Right atrium auricular region (tissue), 2 donors: ENCODE measurements at regions not wholly inside any gene's neighbourhood (a gene's known extent, or its start where the extent isn't known, plus 50 kb on each side); places are given as distances from the start of the nearest gene placed in this dataset.

Experiments
- DNase-seq: peaks from one replicate; pipeline ENCODE4 v3.0.0-alpha.2; 2019; ENCODE audit warnings: low spot score
- H3K27ac ChIP-seq, 2 donors: fragments of 200-600 bp; sonication (generic); 1 replicate in 1 of 2; 2 replicates in 1 of 2; pipeline ENCODE4 v1.5.1; 2016 to 2019
- H3K27me3 ChIP-seq, 2 donors: fragments of 200-600 bp; sonication (generic); one replicate each; pipeline versions ENCODE4 v1.5.1 to v1.6.0; 2017 to 2019
- H3K36me3 ChIP-seq: fragments of 200-600 bp; sonication (generic); one replicate; pipeline ENCODE4 v1.5.1; 2016
- H3K4me1 ChIP-seq, 2 donors: fragments of 200-600 bp; sonication (generic); one replicate each; pipeline versions ENCODE4 v1.5.1 to v1.6.0; 2017 to 2019
- H3K4me3 ChIP-seq, 2 donors: fragments of 200-600 bp; sonication (generic); 1 replicate in 1 of 2; 2 replicates in 1 of 2; pipeline ENCODE4 v1.5.1; 2017 to 2019; ENCODE audit warnings: mild to moderate bottlenecking in 1 of 2, moderate library complexity in 1 of 2
- H3K9me3 ChIP-seq, 2 donors: fragments of 200-600 bp; sonication (generic); one replicate each; pipeline ENCODE4 v1.5.1; 2019
- CTCF ChIP-seq, 2 donors: fragments of 200-600 bp; sonication (generic); IDR thresholded peaks; one replicate each; pipeline ENCODE4 v1.5.1; 2019; ENCODE audit warnings: antibody characterized with exemption in 2 of 2

- no peak overlapping the region for H3K4me3 ChIP-seq
- no peaks in the 10 kb centered on the region for H3K9me3 ChIP-seq
- H3K27ac ChIP-seq = no peak overlapping the region
- TF ChIP-seq CTCF (IDR thresholded peaks at IDR 0.05) = no peak
- H3K36me3 ChIP-seq = no peaks in the 10 kb centered on the region
- no peaks in the 10 kb centered on the region for H3K27me3 ChIP-seq
- no peaks in the 10 kb centered on the region for H3K4me1 ChIP-seq
- DNase-seq = no peak
Measured at GRCh38 chr16:79996321-79996720, 395.8 kb upstream of the MAF start.

- no peak for TF ChIP-seq CTCF (IDR thresholded peaks at IDR 0.05)
- H3K4me1 ChIP-seq = no peaks in the 10 kb centered on the region
- H3K36me3 ChIP-seq = no peaks in the 10 kb centered on the region
- no peak for DNase-seq
- H3K4me3 ChIP-seq = no peak overlapping the region
- H3K9me3 ChIP-seq = no peaks in the 10 kb centered on the region
- H3K27me3 ChIP-seq = no peaks in the 10 kb centered on the region
- no peak overlapping the region for H3K27ac ChIP-seq
Measured at GRCh38 chr16:79995315-79995714, 394.8 kb upstream of the MAF start.

DNA sequence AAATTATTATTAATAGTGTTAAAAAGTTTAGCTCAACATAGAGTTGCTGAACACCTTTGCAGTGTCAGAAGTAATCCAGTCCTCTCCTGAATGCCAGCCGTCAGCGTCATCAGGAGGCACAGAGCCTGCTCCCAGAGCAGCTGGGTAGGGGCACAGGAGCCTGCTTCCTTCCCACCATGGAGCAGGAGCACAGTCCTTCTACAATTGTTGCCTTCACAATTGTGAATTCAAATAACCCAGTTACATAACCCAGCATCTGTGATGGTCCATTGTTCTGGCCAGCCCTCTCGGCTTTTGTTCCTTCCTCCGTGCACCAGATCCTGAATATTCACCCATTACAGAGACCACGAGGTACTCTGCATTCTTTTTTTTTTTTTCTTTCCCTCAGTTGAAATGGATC is 393.9 kb upstream of the MAF start:
- no peak overlapping the region for H3K4me3 ChIP-seq
- no peak overlapping the region for H3K27ac ChIP-seq
- no peaks in the 10 kb centered on the region for H3K9me3 ChIP-seq
- DNase-seq = no peak
- H3K36me3 ChIP-seq = no peaks in the 10 kb centered on the region
- no peak for TF ChIP-seq CTCF (IDR thresholded peaks at IDR 0.05)
- H3K27me3 ChIP-seq = no peaks in the 10 kb centered on the region
- H3K4me1 ChIP-seq = no peaks in the 10 kb centered on the region

- Histone ChIP-seq H3K9me3 (no peaks in the 10 kb centered on the region), H3K4me1 (no peaks in the 10 kb centered on the region), H3K27me3 (no peaks in the 10 kb centered on the region), H3K27ac (no peak overlapping the region), H3K4me3 (no peak overlapping the region), H3K36me3 (no peaks in the 10 kb centered on the region)
- TF ChIP-seq CTCF (IDR thresholded peaks at IDR 0.05) = no peak
- DNase-seq = no peak
Measured at GRCh38 chr16:79993629-79994209, 393.2 kb upstream of the MAF start.

DNA sequence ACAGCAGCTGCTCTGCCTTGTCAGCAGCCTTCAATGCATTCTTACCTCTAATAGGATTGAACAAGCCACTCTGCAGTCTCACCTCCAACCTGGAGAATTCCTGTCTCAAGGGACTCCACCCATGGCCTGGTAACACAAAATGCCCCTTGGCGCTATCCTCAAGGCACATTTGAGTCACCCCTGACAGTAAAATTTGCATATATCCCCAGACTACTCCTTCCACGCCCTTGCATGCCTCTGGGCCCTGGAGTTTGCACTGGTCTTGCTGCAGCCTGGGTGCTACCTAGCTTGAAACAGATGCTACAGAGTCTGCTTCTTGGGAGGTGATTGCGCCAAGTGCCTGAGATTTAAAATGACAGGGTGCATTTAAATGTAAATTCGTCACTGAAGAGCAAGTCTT is 391.4 kb upstream of the MAF start:
- no peaks in the 10 kb centered on the region for H3K4me1 ChIP-seq
- H3K27ac ChIP-seq = no peak overlapping the region
- no peaks in the 10 kb centered on the region for H3K36me3 ChIP-seq
- no peaks in the 10 kb centered on the region for H3K9me3 ChIP-seq
- no peak for TF ChIP-seq CTCF (IDR thresholded peaks at IDR 0.05)
- no peak for DNase-seq
- H3K4me3 ChIP-seq = no peak overlapping the region
- no peaks in the 10 kb centered on the region for H3K27me3 ChIP-seq

DNA sequence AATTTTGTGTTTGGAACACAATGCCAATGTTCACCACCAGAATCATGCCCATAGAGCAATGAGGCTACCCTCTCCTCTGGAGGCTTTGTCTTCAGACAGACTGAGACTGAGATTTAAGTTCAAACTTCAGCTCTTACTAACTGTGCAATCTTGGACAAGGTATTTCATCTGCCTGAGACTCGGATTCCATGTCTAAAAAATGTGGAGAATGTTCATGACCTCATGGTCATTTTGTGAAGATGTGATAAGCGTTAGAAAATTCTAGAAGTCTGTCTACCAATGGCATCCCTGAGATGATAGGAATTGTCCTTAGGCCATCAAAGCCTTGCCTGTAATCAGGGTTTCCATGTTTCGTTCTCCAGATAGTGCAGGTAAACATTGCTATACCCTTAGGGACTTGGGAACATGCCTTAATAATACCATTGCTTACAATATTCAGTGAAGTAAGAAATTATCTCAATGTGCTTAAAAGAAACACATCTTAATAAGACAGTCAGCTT is 388.2 kb upstream of the MAF start:
- no peaks in the 10 kb centered on the region for H3K4me1 ChIP-seq
- TF ChIP-seq CTCF (IDR thresholded peaks at IDR 0.05) = no peak
- no peaks in the 10 kb centered on the region for H3K27me3 ChIP-seq
- H3K27ac ChIP-seq = no peak overlapping the region
- no peak overlapping the region for H3K4me3 ChIP-seq
- H3K9me3 ChIP-seq = no peaks in the 10 kb centered on the region
- H3K36me3 ChIP-seq = no peaks in the 10 kb centered on the region
- no peak for DNase-seq
